ENCODE measurements at regions not wholly inside any gene's neighbourhood (a gene's known extent, or its start where the extent isn't known, plus 50 kb on each side); places are given as distances from the start of the nearest gene placed in this dataset.

GRCh38 chr1:66443793-66444192 lies 90.2 kb upstream of the SGIP1 start:
- intact Hi-C loops (cut with micrococcal nuclease; ENCODE audit: unreplicated experiment), result no loop called here
- ChIA-PET POLR2A (interaction anchor here (0.9 to 4.2 kb wide), 9 partner anchors 37 to 201 kb away, joined by 3 to 29 read pairs (median 5); no protein-coding TSS in a partner anchor), CTCF (ENCODE audit: unreplicated experiment) (interaction anchor here (3.2 to 3.3 kb wide), 2 partner anchors 8 to 191 kb away, joined by 21 to 28 read pairs; no protein-coding TSS in a partner anchor)
- Histone ChIP-seq H3K9me3 (ENCODE audit: low read length) (no peaks in the 10 kb centered on the region), H3K4me3 (ENCODE audit: low read depth, low read length, poor library complexity, severe bottlenecking) (no peak overlapping the region), H2AFZ (ENCODE audit: low read length) (no peak overlapping the region), H3K36me3 (ENCODE audit: insufficient read depth, low read length) (no peaks in the 10 kb centered on the region), H4K20me1 (ENCODE audit: insufficient read depth, low read length) (no peaks in the 10 kb centered on the region), H3K79me2 (ENCODE audit: insufficient read depth, low read depth, low read length) (no peaks in the 10 kb centered on the region), H3K27ac (ENCODE audit: low read depth, low read length, poor library complexity, severe bottlenecking) (no peak overlapping the region), H3K4me1 (ENCODE audit: insufficient read depth, low read length, poor library complexity, severe bottlenecking) (peaks cover 44% of the 10 kb centered on the region), H3K4me2 (ENCODE audit: low read length) (no peak overlapping the region), H3K9me2 (ENCODE audit: insufficient read depth, low read length) (no peaks in the 10 kb centered on the region)
- TF ChIP-seq, protein P1, sequence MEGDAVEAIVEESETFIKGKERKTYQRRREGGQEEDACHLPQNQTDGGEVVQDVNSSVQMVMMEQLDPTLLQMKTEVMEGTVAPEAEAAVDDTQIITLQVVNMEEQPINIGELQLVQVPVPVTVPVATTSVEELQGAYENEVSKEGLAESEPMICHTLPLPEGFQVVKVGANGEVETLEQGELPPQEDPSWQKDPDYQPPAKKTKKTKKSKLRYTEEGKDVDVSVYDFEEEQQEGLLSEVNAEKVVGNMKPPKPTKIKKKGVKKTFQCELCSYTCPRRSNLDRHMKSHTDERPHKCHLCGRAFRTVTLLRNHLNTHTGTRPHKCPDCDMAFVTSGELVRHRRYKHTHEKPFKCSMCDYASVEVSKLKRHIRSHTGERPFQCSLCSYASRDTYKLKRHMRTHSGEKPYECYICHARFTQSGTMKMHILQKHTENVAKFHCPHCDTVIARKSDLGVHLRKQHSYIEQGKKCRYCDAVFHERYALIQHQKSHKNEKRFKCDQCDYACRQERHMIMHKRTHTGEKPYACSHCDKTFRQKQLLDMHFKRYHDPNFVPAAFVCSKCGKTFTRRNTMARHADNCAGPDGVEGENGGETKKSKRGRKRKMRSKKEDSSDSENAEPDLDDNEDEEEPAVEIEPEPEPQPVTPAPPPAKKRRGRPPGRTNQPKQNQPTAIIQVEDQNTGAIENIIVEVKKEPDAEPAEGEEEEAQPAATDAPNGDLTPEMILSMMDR (conservative IDR thresholded peaks at IDR 0.05; ENCODE audit: low read length), result peak; percentile 41
- TF ChIP-seq EZH2phosphoT487 (IDR thresholded peaks at IDR 0.05; ENCODE audit: borderline replicate concordance, low read depth, low read length), result no peak
- BruUV-seq (replicated peaks), result no TSS peak
- no peak for DNase-seq (ENCODE audit: low spot score)

- no peaks in the 10 kb centered on the region for H3K79me2 ChIP-seq (ENCODE audit: insufficient read depth, low read depth, low read length)
- H3K4me1 ChIP-seq (ENCODE audit: insufficient read depth, low read length, poor library complexity, severe bottlenecking), result peaks cover 35% of the 10 kb centered on the region
- ChIA-PET CTCF (ENCODE audit: unreplicated experiment) (interaction anchor here (0.9 to 3.3 kb wide), 6 partner anchors 9 to 236 kb away, joined by 3 to 28 read pairs (median 4); no protein-coding TSS in a partner anchor), POLR2A (interaction anchor here (0.5 to 4.2 kb wide), 25 partner anchors 7 to 282 kb away, joined by 3 to 29 read pairs (median 5); no protein-coding TSS in a partner anchor)
- no peaks in the 10 kb centered on the region for H3K36me3 ChIP-seq (ENCODE audit: insufficient read depth, low read length)
- H3K9me2 ChIP-seq (ENCODE audit: insufficient read depth, low read length), result no peaks in the 10 kb centered on the region
- peak overlapping the region; percentile 64 for H3K4me2 ChIP-seq (ENCODE audit: low read length)
- H4K20me1 ChIP-seq (ENCODE audit: insufficient read depth, low read length), result no peaks in the 10 kb centered on the region
- no TSS peak for BruUV-seq (replicated peaks)
- no peak for DNase-seq (ENCODE audit: low spot score)
- intact Hi-C loops (cut with micrococcal nuclease; ENCODE audit: unreplicated experiment), result loop anchor here (1.0 kb wide), 2 partner anchors 42 to 162 kb away; no protein-coding TSS in a partner anchor
- H2AFZ ChIP-seq (ENCODE audit: low read length), result no peak overlapping the region; the same call in 1 of the 2 replicates
- no peak for TF ChIP-seq EZH2phosphoT487 (IDR thresholded peaks at IDR 0.05; ENCODE audit: borderline replicate concordance, low read depth, low read length)
- TF ChIP-seq, protein P1 (conservative IDR thresholded peaks at IDR 0.05; ENCODE audit: low read length), result no peak
- peak overlapping the region; percentile 71 for H3K27ac ChIP-seq (ENCODE audit: low read depth, low read length, poor library complexity, severe bottlenecking)
- no peaks in the 10 kb centered on the region for H3K9me3 ChIP-seq (ENCODE audit: low read length)
- H3K4me3 ChIP-seq (ENCODE audit: low read depth, low read length, poor library complexity, severe bottlenecking), result no peak overlapping the region
Observed at GRCh38 chr1:66444438-66445265, 89.3 kb upstream of the SGIP1 start.
